PC-3 (cell line): ENCODE measurements at regions not wholly inside any gene's neighbourhood (a gene's known extent, or its start where the extent isn't known, plus 50 kb on each side); places are given as distances from the start of the nearest gene placed in this dataset.

Experiments used
- ATAC-seq: fragments of 200-7000 bp; cut with Tn5 transposase; 2 replicates; pipeline ENCODE4 v1.9.1; 2020; ENCODE audit warnings: mild to moderate bottlenecking, moderate library complexity
- BruUV-seq: library from RNA; stranded (reverse); fragments of 400-500 nt; replicated peaks from 2 replicates; lab custom pipeline; 2021; lab: Mats Ljungman, UMichigan
- CTCF ChIA-PET: fragments of 300-600 bp; sonication (Branson Sonifier 250); formaldehyde crosslinking; loops from one replicate; lab custom pipeline; 2022; ENCODE audit warnings: antibody characterized with exemption; lab: Charles Lee
- POLR2A ChIA-PET: fragments of 300-600 bp; sonication (Branson Sonifier 250); formaldehyde crosslinking; loops from one replicate; lab custom pipeline; 2022; ENCODE audit warnings: antibody characterized with exemption; ENCODE audit not compliant: unreplicated experiment; lab: Charles Lee
- DNase-seq: peaks from one replicate; pipeline ENCODE4 v3.0.0-alpha.2; 2015
- H2AFZ ChIP-seq: fragments of 300-600 bp; sonication (generic); 2 replicates; pipeline ENCODE4 v1.6.0; 2016; ENCODE audit warnings: antibody characterized with exemption, low read length
- H3F3A ChIP-seq: fragments of 300-600 bp; sonication (generic); one replicate; pipeline ENCODE4 v1.6.0; 2017; ENCODE audit warnings: antibody characterized with exemption, low read length, control low read depth, mild to moderate bottlenecking; ENCODE audit not compliant: unreplicated experiment
- H3K27ac ChIP-seq: fragments of 300-600 bp; sonication (generic); 2 replicates; pipeline ENCODE4 v1.5.1; 2016; ENCODE audit warnings: mild to moderate bottlenecking, low read length
- H3K27me3 ChIP-seq: fragments of 300-600 bp; sonication (generic); 2 replicates; pipeline ENCODE4 v1.6.1; 2016; ENCODE audit warnings: low read length, mixed read lengths
- H3K36me3 ChIP-seq: fragments of 300-600 bp; sonication (generic); 2 replicates; pipeline ENCODE4 v1.6.1; 2016; ENCODE audit warnings: low read depth, mixed run types, low read length, mixed read lengths
- H3K4me1 ChIP-seq: fragments of 300-600 bp; sonication (generic); 2 replicates; pipeline ENCODE4 v1.5.1; 2016; ENCODE audit warnings: low read length; ENCODE audit not compliant: insufficient read depth
- H3K4me2 ChIP-seq: fragments of 300-600 bp; sonication (generic); 2 replicates; pipeline ENCODE4 v1.6.0; 2016; ENCODE audit warnings: low read length
- H3K4me3 ChIP-seq: fragments of 300-600 bp; sonication (generic); 2 replicates; pipeline ENCODE4 v1.5.1; 2016; ENCODE audit warnings: mild to moderate bottlenecking, low read length, mixed read lengths
- H3K79me2 ChIP-seq: fragments of 300-600 bp; sonication (generic); 2 replicates; pipeline ENCODE4 v1.6.1; 2017; ENCODE audit warnings: low read length, mixed read lengths
- H3K9ac ChIP-seq: fragments of 300-600 bp; sonication (generic); 2 replicates; pipeline ENCODE4 v1.6.0; 2016; ENCODE audit warnings: mild to moderate bottlenecking, low read length
- H3K9me2 ChIP-seq: fragments of 300-600 bp; sonication (generic); replicated peaks from 2 replicates; pipeline ENCODE4 v1.6.1; 2016; ENCODE audit warnings: mixed run types, low read length, mixed read lengths
- H3K9me3 ChIP-seq: fragments of 300-600 bp; sonication (generic); 2 replicates; pipeline ENCODE4 v1.6.1; 2016; ENCODE audit warnings: low read length, mixed read lengths
- H4K20me1 ChIP-seq: fragments of 300-600 bp; sonication (generic); 2 replicates; pipeline ENCODE4 v1.6.1; 2016; ENCODE audit warnings: low read length, mixed read lengths
- CTCF ChIP-seq: fragments of 300-600 bp; sonication (generic); conservative IDR thresholded peaks from 2 replicates; pipeline ENCODE4 v1.5.1; 2017; ENCODE audit warnings: antibody characterized with exemption, low read depth, mild to moderate bottlenecking, low read length
- EZH2 ChIP-seq: fragments of 300-600 bp; sonication (generic); IDR thresholded peaks from one replicate; pipeline ENCODE4 v1.6.1; 2017; ENCODE audit warnings: antibody characterized with exemption, mild to moderate bottlenecking, low read length; ENCODE audit not compliant: unreplicated experiment
- EZH2phosphoT487 ChIP-seq: fragments of 300-600 bp; sonication (generic); IDR thresholded peaks from 2 replicates; pipeline ENCODE4 v1.6.1; 2018; ENCODE audit warnings: mild to moderate bottlenecking, antibody characterized with exemption, low read length, borderline replicate concordance
- intact Hi-C: fragments of 100-400 bp; cut with micrococcal nuclease; formaldehyde crosslinking; loops from 2 replicates; pipeline ENCODE4 v1.9.0; 2023

GRCh38 chr3:89580859-89581258 is 473.4 kb downstream of the EPHA3 start:
- Histone ChIP-seq H3F3A (no peaks in the 10 kb centered on the region), H3K4me2 (no peak overlapping the region), H3K27me3 (no peaks in the 10 kb centered on the region), H3K4me1 (peaks cover 29% of the 10 kb centered on the region), H3K9me2 (no peaks in the 10 kb centered on the region), H3K4me3 (no peak overlapping the region), H4K20me1 (no peaks in the 10 kb centered on the region), H3K9ac (no peak overlapping the region), H3K9me3 (no peaks in the 10 kb centered on the region), H3K27ac (no peak overlapping the region), H3K36me3 (no peaks in the 10 kb centered on the region), H3K79me2 (no peaks in the 10 kb centered on the region), H2AFZ (no peak overlapping the region)
- POLR2A ChIA-PET: no interaction called here
- TF ChIP-seq CTCF (no peak), EZH2phosphoT487 (no peak), EZH2 (no peak)
- intact Hi-C loops: no loop called here
- ATAC-seq: no peak
- CTCF ChIA-PET: no interaction called here
- no peak for DNase-seq
- no TSS peak for BruUV-seq

GRCh38 chr3:89584398-89584797 is 477.0 kb downstream of the EPHA3 start:
- CTCF ChIA-PET: no interaction called here
- intact Hi-C loops: no loop called here
- no peaks in the 10 kb centered on the region for H4K20me1 ChIP-seq

More at GRCh38 chr3:89584398-89584797, 477.0 kb downstream of the EPHA3 start:
- H3K36me3 ChIP-seq: no peaks in the 10 kb centered on the region
- BruUV-seq: no TSS peak
- H3K9me3 ChIP-seq: no peaks in the 10 kb centered on the region
- ATAC-seq (peak; percentile 56), DNase-seq (peak; percentile 88)
- POLR2A ChIA-PET: no interaction called here
- H3K9me2 ChIP-seq: no peaks in the 10 kb centered on the region
- H3K4me1 ChIP-seq: peaks cover 31% of the 10 kb centered on the region
- H3F3A ChIP-seq: no peaks in the 10 kb centered on the region
- peak overlapping the region; percentile 44 for H3K4me2 ChIP-seq
- H3K27ac ChIP-seq: peak overlapping the region; percentile 42
- no peaks in the 10 kb centered on the region for H3K79me2 ChIP-seq
- no peak overlapping the region for H3K4me3 ChIP-seq
- H2AFZ ChIP-seq: no peak overlapping the region
- no peaks in the 10 kb centered on the region for H3K27me3 ChIP-seq
- TF ChIP-seq EZH2phosphoT487: no peak
- TF ChIP-seq EZH2: no peak
- TF ChIP-seq CTCF: no peak
- peak overlapping the region; percentile 4; the same call in 1 of the 2 replicates for H3K9ac ChIP-seq
